Tibial nerve (tissue), 4 donors: ENCODE measurements at regions not wholly inside any gene's neighbourhood (a gene's known extent, or its start where the extent isn't known, plus 50 kb on each side); places are given as distances from the start of the nearest gene placed in this dataset.
A peak's percentile ranks its signal among the peaks of the same experiment; 100 is the strongest.

ENCODE experiments used
- DNase-seq, 2 donors: peaks; one replicate each; pipeline ENCODE4 v3.0.0-alpha.2; 2019; ENCODE audit warnings: low spot score in 2 of 2
- H3K27ac ChIP-seq, 4 donors: fragments of 200-600 bp; sonication (generic) in 3 of 4; one replicate each; pipeline ENCODE4 v1.5.1; 2017 to 2019; ENCODE audit warnings: mild to moderate bottlenecking in 1 of 4
- H3K27me3 ChIP-seq, 2 donors: fragments of 200-600 bp; sonication (generic) in 1 of 2; one replicate each; pipeline versions ENCODE4 v1.5.1 to v1.6.0; 2017 to 2019
- H3K36me3 ChIP-seq, 3 donors: fragments of 200-600 bp; sonication (generic); one replicate each; pipeline ENCODE4 v1.5.1; 2018 to 2019
- H3K4me1 ChIP-seq, 4 donors: fragments of 200-600 bp; sonication (generic) in 3 of 4; one replicate each; pipeline ENCODE4 v1.5.1; 2017 to 2019
- H3K4me3 ChIP-seq, 4 donors: fragments of 200-600 bp; sonication (generic) in 3 of 4; one replicate each; pipeline ENCODE4 v1.5.1; 2017 to 2019; ENCODE audit warnings: mild to moderate bottlenecking in 1 of 4, moderate library complexity in 1 of 4
- H3K9me3 ChIP-seq, 4 donors: fragments of 200-600 bp; sonication (generic) in 3 of 4; one replicate each; pipeline ENCODE4 v1.5.1; 2017 to 2019
- CTCF ChIP-seq, 5 experiments: fragments of 200-600 bp in 3 of 5; fragments of 450-650 bp in 2 of 5; sonication (generic) in 3 of 5; IDR thresholded peaks; one replicate each; pipeline ENCODE4 v1.5.1; 2016 to 2019; ENCODE audit warnings: antibody characterized with exemption in 5 of 5, mild to moderate bottlenecking in 3 of 5, moderate library complexity in 2 of 5
- EP300 ChIP-seq, 2 donors: sonication (generic); formaldehyde crosslinking; IDR thresholded peaks; one replicate each; pipeline ENCODE4 v1.6.1; 2017; ENCODE audit warnings: antibody characterized with exemption in 2 of 2, mild to moderate bottlenecking in 1 of 2
- POLR2A ChIP-seq, 2 donors: fragments of 450-650 bp; IDR thresholded peaks; one replicate each; pipeline ENCODE4 v1.6.1; 2017; ENCODE audit warnings: antibody characterized with exemption in 2 of 2, mild to moderate bottlenecking in 2 of 2, moderate library complexity in 2 of 2
- WGBS, 2 donors: methylation state at CpG; one replicate each; pipeline ENCODE4 v1.1.5; 2018; 5-methylcytosine and 5-hydroxymethylcytosine counted together

GRCh38 chr2:217147818-217148217 is 288.0 kb upstream of the TNP1 start:
- Histone ChIP-seq H3K27ac (no peak overlapping the region), H3K27me3 (no peaks in the 10 kb centered on the region), H3K4me3 (no peak overlapping the region), H3K9me3 (peaks cover 0 to 7% (median 0%) of the 10 kb centered on the region in 4 donors), H3K4me1 (no peaks in the 10 kb centered on the region), H3K36me3 (no peaks in the 10 kb centered on the region)
- TF ChIP-seq CTCF (IDR thresholded peaks at IDR 0.05) (no peak), POLR2A (IDR thresholded peaks at IDR 0.05) (no peak), EP300 (IDR thresholded peaks at IDR 0.05) (no peak)
- WGBS, 2 donors, result 77 to 78% methylated on average over 2 of the region's 2 CpGs
- DNase-seq, result no peak

GRCh38 chr2:217146956-217147355 is 287.1 kb upstream of the TNP1 start:
- H3K36me3 ChIP-seq, result no peaks in the 10 kb centered on the region
- H3K4me3 ChIP-seq, result no peak overlapping the region
- H3K27ac ChIP-seq, result no peak overlapping the region
- TF ChIP-seq CTCF (IDR thresholded peaks at IDR 0.05) (no peak), POLR2A (IDR thresholded peaks at IDR 0.05) (no peak), EP300 (IDR thresholded peaks at IDR 0.05) (no peak)
- H3K9me3 ChIP-seq, result peaks cover 0 to 16% (median 4%) of the 10 kb centered on the region in 4 donors
- no peaks in the 10 kb centered on the region for H3K4me1 ChIP-seq
- no peak for DNase-seq
- H3K27me3 ChIP-seq, result no peaks in the 10 kb centered on the region
- 90 to 92% methylated on average over 4 of the region's 4 CpGs for WGBS, 2 donors

GRCh38 chr2:217142649-217143266 is 282.9 kb upstream of the TNP1 start:
- H3K9me3 ChIP-seq, result peaks cover 0 to 58% (median 18%) of the 10 kb centered on the region in 4 donors
- no peaks in the 10 kb centered on the region for H3K36me3 ChIP-seq
- no peaks in the 10 kb centered on the region for H3K4me1 ChIP-seq
- H3K27me3 ChIP-seq, result no peaks in the 10 kb centered on the region
- H3K27ac ChIP-seq, result no peak overlapping the region
- TF ChIP-seq POLR2A (IDR thresholded peaks at IDR 0.05) (no peak), EP300 (IDR thresholded peaks at IDR 0.05) (no peak), CTCF (IDR thresholded peaks at IDR 0.05) (peak in 1 of 5 experiments; percentile 6)
- no peak overlapping the region for H3K4me3 ChIP-seq
- no peak for DNase-seq
- 77 to 81% methylated on average over 3 of the region's 3 CpGs for WGBS, 2 donors

GRCh38 chr2:217138284-217138683 is 278.4 kb upstream of the TNP1 start:
- H3K27ac ChIP-seq, result no peak overlapping the region
- H3K27me3 ChIP-seq, result no peaks in the 10 kb centered on the region
- H3K4me3 ChIP-seq, result no peak overlapping the region
- no peaks in the 10 kb centered on the region for H3K4me1 ChIP-seq
- DNase-seq, result no peak
- WGBS, 2 donors, result 91 to 94% methylated on average over 4 of the region's 4 CpGs
- peaks cover 0 to 73% (median 19%) of the 10 kb centered on the region in 4 donors for H3K9me3 ChIP-seq
- H3K36me3 ChIP-seq, result no peaks in the 10 kb centered on the region
- TF ChIP-seq CTCF (IDR thresholded peaks at IDR 0.05) (no peak), EP300 (IDR thresholded peaks at IDR 0.05) (no peak), POLR2A (IDR thresholded peaks at IDR 0.05) (no peak)

GRCh38 chr2:217127744-217128143 is 267.9 kb upstream of the TNP1 start:
- Histone ChIP-seq H3K9me3 (no peaks in the 10 kb centered on the region), H3K4me3 (no peak overlapping the region), H3K27me3 (no peaks in the 10 kb centered on the region), H3K4me1 (no peaks in the 10 kb centered on the region), H3K27ac (no peak overlapping the region), H3K36me3 (no peaks in the 10 kb centered on the region)
- no peak for TF ChIP-seq EP300 (IDR thresholded peaks at IDR 0.05)
- TF ChIP-seq POLR2A (IDR thresholded peaks at IDR 0.05), result no peak
- no peak for TF ChIP-seq CTCF (IDR thresholded peaks at IDR 0.05)
- no peak for DNase-seq
- 60 to 85% methylated on average over 2 of the region's 2 CpGs for WGBS, 2 donors
